Left forelimb (tissue), 1 donor: ENCODE measurements at regions not wholly inside any gene's neighbourhood (a gene's known extent, or its start where the extent isn't known, plus 50 kb on each side); places are given as distances from the start of the nearest gene placed in this dataset.

ENCODE experiments used
- DNase-seq: peaks from one replicate; pipeline ENCODE4 v3.0.0-alpha.2; 2018; ENCODE audit warnings: low spot score

- DNase-seq = no peak
These were observed 356.6 kb downstream of the EPHA4 start for GRCh38 chr2:221215487-221215886.

DNA sequence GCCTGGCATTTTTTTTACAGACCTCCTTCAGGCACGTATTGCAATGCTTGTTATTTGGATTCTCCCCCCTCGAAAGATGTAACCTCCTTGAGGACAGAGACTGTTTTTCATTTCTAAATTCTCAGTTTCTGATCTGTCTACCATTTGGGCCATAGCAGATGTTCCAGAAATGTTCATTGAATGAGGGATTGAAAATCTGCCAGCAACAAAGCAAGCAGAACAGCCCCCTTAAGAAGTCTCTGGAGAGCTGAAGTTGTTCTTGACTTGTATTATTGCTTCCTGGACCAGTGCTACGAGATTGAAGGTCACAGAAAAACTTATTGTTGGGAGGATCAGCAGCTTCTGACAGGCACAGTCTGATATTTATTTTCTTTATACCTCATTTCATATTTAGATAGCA is 355.5 kb downstream of the EPHA4 start:
- DNase-seq = no peak

- no peak for DNase-seq
These were observed 346.4 kb downstream of the EPHA4 start for GRCh38 chr2:221225752-221226151.

GRCh38 chr2:221228214-221228769 is 343.8 kb downstream of the EPHA4 start:
- DNase-seq = no peak

DNA sequence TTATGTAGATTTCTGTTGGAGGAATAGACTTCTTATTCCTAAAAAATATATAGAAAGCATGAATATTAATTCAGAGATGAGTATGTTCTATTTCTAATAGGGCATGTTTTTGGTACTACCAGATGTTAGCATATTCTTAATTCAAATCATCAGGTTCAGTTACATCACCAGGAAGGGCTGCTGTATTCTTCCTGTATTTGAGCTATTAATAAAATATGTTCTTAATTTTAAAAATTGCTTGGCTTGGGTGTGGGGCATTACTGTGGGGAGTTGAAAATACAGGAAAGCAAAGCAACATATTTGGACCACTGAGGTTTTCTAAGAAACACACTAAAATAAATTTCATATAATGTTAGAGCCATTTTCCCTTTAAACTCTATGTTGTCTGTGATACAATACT is 343.0 kb downstream of the EPHA4 start:
- no peak for DNase-seq

GRCh38 chr2:221231511-221231910 is 340.6 kb downstream of the EPHA4 start:
- no peak for DNase-seq

GRCh38 chr2:221235941-221236340 is 336.2 kb downstream of the EPHA4 start:
- no peak for DNase-seq

GRCh38 chr2:221241072-221241471 is 331.0 kb downstream of the EPHA4 start:
- no peak for DNase-seq

- no peak for DNase-seq
These were observed 328.3 kb downstream of the EPHA4 start for GRCh38 chr2:221243771-221244170.

- no peak for DNase-seq
These were observed 327.1 kb downstream of the EPHA4 start for GRCh38 chr2:221245045-221245444.

- no peak for DNase-seq
These were observed 326.3 kb downstream of the EPHA4 start for GRCh38 chr2:221245772-221246171.

- DNase-seq = no peak
These were observed 317.8 kb downstream of the EPHA4 start for GRCh38 chr2:221254299-221254698.

DNA sequence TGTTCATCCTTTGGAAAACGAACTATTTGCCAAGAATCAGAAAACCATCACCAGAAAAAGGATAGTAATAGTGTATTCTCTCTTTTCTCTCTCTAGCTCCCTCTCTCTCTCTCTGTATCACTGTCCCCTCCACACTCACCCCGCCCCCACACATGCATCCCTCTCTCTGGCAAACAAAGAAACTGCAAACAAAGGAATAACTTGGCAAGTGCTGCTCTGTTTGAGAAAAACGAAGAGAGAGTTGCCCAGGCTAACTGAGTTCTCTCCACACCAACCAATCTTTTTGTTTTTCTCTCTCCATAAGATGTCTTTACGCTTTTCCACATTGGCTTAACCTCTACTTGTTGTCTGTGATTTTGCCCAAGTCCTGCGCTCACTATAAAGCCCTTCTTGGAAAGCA is 316.2 kb downstream of the EPHA4 start:
- no peak for DNase-seq

DNA sequence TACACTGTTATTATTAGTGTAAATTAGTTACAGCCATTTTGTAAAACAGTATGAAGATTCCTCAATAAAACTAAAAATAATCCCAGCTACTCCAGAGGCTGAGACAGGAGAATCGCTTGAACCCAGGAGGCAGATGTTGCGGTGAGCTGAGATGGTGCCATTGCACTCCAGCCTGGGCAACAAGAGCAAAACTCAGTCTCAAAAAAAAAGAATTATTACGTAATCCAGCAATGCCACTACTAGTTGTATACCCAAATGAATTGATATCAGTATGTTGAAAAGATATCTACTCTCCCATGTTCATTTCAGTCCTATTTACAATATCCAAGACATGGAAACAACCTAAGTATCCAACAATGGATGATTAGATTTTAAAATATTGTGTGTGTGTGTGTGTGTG is 313.6 kb downstream of the EPHA4 start:
- DNase-seq = no peak

- no peak for DNase-seq
These were observed 309.5 kb downstream of the EPHA4 start for GRCh38 chr2:221262651-221263050.

- no peak for DNase-seq
These were observed 308.5 kb downstream of the EPHA4 start for GRCh38 chr2:221263573-221263972.

DNA sequence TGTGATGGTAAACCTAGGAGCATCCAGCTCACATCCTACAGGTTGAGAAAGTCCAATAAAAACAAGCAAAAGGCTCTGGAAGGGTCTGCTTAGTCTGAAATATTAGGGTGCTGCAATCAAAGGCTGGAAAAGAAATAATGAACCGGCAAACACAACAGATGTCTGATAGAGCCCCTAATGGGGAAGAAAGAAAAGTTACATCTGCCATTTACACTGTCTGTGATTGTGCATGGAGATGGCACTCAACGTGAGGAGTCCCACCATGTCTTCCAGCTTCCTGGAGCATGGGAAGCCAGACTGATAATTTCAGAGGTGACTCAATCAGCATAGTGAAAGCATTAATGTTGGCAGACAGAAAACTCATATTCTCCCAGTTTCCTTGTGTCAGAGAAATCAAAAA is 307.8 kb downstream of the EPHA4 start:
- DNase-seq = no peak

DNA sequence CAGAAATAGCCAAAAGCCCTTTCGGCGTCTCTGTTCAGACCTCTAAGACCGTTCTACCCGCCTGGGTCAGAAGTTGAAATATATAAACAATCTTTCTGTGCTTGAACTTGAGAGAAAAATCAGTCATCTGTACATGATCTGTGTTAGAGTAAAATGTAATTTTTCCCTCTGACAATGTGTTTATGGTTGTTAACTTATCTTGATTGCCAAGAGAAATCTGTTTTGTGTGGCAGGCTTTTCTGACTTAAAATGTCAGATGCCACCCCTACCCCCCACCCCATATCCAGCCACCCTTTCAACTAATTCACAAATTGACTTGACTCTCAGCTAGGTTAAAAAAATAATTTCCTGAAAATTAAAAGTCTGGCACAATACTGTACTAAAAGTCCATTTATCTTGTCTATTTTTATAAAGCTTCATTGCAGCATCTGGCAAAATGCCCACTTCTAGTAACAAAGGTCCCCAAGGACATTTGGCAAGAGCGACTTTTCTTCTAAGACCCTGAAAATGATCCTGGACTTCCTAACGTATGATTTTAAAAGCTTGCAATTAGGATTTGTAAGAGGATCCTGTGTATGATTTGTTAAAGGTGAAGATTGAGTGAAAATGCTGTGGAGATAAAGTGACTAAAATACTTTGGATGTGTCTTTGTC is 304.2 kb downstream of the EPHA4 start:
- DNase-seq = no peak

DNA sequence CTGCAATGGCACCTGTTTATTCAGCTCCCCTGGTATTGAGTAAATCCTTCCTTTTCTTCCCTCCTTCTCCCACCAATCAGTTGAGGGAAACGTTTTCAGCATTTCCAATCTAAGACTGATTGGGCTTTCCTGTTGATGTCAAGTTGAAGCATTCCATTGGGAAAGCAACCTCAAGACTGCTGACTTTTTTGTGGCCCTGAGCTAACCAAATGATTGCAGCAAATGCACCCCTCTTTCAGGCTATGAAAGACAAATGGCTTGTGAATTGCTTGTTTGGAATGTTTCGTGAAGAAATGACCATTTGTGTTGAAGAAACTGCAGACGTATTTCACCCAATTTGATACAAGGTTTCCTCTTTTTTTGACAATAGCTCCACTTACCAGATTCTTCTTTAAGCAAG is 303.5 kb downstream of the EPHA4 start:
- no peak for DNase-seq

DNA sequence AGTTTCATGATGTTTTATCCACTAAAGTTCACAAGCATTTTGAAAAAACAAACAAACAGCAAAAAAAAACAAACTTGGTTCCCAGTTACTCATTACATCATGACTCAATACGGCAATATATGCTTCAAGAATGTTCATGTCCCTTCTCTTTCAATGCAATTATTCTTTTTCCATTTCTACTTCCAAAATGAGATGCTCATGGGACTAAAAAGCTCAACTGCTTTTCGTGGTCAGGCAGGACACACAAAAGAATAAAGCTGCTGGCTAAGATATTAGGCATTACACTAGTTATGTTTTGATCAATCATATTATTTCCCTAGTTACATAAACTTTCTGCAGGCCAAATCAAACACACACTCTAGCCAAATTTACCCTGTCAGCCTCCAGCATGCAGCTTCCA is 301.3 kb downstream of the EPHA4 start:
- DNase-seq = no peak

GRCh38 chr2:221272729-221273128 is 299.4 kb downstream of the EPHA4 start:
- DNase-seq = no peak

GRCh38 chr2:221276033-221276432 is 296.1 kb downstream of the EPHA4 start:
- no peak for DNase-seq

- no peak for DNase-seq
These were observed 295.5 kb downstream of the EPHA4 start for GRCh38 chr2:221276601-221277000.

- no peak for DNase-seq
These were observed 289.7 kb downstream of the EPHA4 start for GRCh38 chr2:221282386-221282785.
